HG03064 (cell line): ENCODE measurements at regions not wholly inside any gene's neighbourhood (a gene's known extent, or its start where the extent isn't known, plus 50 kb on each side); places are given as distances from the start of the nearest gene placed in this dataset.

ENCODE experiments used
- ATAC-seq: cut with Tn5 transposase; IDR thresholded peaks from one replicate; pipeline ENCODE4 v1.9.1; 2021; ENCODE audit warnings: low read depth; ENCODE audit not compliant: unreplicated experiment

DNA sequence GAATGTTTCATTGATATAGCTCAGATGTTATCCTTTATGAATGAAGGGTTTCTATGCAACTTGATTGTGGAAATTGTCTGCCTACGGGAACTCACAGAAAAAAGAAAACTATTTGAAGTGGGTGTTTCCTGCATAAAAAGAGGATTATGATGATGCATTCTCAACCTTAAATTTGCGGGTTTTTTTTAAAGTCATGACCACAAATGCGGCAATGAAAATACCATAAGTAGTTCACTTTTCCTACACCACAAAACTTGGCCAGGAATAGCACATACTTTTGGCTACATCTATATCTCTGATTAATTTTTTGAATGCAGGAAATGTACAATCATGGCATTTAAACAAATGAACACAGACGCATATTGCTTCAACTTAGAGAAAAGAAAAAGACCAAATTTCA, 754.7 kb downstream of the DTWD2 start:
- ATAC-seq = no peak

DNA sequence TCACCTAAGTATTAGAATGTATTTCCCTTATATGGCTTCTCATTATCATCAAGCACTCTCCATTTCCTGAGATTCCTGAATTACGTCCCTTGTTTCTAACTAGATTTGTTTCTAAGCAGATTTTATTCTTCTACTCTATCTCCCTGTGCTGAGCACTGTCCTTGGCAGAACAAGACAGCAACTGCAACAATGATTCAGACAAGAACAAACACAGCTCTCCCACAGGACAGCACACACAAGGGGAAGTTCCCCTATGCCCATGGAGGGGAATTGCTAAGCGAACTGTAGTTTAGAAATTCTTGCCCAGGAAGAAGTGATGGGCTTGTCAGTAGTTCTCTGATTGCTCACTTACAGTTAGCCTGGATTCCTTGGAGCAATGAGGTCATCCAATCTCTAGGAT, 759.9 kb downstream of the DTWD2 start:
- no peak for ATAC-seq

DNA sequence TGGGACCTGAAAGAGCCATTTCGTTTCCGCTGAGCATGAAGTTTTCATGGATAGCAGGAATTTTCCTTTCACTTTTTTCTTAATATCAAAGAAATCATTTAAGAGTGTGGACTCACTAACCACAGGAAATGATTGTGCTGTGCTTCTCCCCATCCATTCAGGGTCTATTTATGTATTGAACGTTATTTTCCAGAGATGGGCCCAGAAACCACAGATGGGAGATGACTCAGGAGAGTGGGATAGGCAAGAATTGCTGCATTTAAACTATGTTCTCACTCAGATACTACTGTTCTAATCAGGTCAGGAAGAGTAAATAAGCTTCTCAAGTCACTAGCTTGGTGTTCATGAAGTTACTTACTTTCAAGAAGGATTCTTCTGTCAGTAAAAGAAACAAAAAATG, 763.8 kb downstream of the DTWD2 start:
- ATAC-seq = no peak

DNA sequence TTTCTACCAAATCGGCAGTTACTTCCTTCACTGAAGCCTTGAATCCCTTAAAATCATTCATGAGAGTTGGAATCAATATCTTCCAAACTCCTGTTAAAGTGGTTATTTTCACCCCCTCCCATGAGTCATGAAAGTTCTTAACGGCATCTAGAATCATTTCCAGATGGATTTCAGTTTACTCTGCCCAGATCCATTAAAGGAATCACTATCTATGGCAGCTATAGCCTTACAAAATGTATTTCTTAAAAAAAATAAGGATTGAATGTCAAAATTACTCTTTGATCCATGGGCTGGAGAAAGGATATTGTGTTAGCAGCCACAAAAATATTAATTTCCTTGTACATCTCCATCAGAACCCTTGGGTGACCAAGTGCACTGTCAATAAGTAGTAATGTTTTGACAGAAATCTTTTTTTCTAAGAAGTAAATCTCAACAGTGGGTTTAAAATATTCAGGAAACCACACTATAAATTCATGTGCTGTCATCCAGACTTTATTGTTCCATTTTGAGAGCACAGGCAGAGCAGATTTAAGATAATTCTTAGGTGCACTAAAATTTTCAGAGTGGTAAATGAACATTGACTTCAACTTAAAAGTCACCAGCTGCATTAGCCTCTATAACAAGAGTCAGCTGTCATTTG, 767.7 kb downstream of the DTWD2 start:
- no peak for ATAC-seq

DNA sequence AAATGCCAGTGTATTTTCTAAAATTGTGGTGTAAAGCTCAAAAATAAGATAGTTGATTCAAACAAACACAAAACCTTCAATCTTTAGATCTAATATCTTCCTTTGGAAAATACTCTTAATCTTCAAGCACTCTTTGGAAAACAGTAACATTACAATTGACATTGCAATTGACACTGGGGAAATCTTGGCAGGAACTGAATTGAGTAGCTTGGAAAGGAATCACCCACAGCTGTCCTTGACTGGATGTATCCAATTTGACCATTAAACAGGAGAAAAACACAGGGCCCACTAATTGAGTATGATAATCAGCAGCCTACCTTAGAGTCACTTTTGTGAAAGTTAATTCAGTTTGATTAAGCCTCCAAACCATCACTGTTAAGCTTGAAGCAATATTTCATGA, 776.7 kb downstream of the DTWD2 start:
- no peak for ATAC-seq

DNA sequence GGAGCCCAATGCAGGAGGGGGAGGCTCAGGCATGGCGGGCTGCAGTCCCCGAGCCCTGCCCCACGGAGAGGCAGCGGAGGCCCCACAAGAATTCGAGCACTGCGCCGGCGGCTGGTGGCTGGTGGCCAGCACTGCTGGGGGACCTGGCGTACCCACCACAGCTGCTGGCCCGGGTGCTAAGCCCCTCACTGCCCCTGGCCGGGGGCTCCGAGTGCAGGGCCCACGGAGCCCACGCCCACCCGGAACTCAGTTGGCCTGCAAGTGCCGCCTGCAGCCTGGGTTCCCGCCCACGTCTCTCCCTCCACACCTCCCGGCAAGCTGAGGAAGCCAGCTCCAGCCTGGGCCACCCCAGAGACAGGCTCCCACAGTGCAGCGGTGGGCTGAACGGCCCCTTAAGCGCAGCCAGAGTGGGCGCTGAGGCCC, 780.3 kb downstream of the DTWD2 start:
- no peak for ATAC-seq

DNA sequence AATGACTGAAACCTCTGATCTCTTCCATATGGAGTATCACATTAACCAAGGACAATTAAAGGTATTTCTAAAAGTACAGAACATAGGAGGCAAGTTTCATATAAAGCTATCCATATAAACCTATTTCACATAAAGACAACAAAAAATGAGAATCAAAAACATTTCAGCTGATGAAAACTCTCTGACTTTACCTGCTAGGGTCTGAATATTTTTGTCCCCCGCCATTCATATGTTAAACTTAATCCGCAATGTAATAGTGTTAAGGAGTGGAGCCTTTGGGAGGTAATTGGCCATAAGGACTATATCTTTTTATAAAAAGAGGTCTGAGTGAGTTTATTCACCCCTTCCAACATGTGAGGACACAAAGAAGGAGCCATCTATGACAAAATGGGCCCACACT, 788.5 kb downstream of the DTWD2 start:
- ATAC-seq = no peak

DNA sequence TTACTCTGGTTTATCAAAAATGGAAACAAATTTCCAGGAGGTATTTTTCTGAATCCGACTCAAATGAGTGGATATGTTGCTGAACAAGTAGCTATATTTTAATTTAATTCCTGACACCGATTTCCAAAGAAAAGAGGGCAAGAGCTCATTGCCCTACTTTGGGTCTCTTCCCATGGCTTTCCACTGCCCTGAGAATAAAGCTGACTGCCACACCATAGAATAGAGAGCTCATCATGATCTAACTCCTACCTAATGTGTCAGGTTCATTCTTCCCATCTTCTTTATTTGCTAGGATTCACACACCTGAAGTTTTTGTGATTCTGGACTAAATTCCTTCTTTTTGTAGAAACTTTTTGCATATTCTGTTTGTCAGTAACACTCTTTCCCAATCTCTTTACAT, 792.1 kb downstream of the DTWD2 start:
- ATAC-seq = no peak

DNA sequence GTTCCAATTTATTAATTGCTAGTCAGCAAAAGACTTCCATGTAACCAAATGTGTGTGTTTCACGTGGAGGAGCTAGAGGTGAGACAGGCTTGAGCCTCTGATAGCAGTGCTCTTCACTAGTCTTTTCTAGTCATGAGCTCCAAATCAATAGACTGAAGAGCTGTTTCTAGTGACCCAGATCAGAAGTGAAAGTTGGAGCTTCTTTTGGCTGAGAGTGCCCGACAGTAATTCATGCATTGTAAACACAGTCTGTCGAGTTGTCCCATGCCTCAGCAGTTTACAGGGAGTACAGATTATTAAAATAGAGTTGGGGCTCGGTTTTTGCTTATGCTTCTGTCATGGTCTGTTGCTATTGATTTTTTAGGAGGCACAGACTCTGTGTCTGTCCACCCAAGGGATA, 793.1 kb downstream of the DTWD2 start:
- no peak for ATAC-seq

DNA sequence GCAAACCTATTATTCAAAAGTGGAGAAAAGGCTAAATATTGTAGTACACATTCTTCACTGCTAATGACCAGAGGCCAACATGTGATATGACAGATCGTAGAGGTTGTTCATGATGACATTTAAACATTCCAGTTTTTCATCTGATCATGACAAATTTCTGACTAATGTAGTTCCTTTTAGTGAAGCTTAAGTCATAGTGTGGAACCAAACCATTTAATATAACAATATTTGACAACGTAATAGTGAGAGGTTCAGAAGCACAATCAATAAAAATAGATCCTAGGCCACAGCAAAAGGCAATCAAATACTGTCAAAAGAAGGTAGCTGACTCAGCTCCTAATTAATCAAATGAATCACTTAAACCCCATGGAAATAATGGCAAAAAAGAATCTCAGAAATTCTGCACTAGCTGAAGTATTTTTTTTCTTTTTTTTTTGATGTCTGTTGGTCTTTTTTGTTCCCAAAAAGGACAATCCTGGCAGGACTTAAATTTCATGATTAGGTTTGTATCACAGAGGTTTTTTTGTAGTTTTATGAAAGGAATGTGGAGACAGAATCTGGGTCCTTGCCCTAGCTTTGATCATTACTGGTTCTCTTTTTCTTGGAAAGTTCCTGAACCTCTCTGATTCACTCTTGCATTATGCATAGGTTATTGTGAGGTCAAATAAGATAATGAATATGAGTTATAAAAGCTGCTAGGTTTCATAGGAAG, 795.0 kb downstream of the DTWD2 start:
- ATAC-seq = no peak

DNA sequence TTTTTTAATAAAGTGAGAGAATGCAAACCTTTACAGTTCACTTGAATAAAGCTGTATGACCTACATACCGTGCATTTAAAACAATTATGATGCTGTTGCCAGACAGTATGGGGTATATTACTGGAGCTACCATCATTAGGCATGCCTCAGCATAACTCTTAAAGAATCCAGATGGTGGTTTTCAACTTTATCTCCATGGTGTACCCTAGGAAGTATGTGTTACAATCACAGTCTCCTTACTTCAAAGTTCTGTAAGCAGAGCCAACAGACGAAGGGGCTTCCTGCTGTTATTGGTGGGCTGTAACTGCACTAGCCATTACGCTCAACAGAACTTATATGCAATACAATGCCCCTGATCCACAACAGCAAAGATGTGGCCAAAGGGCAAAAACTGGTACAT, 803.3 kb downstream of the DTWD2 start:
- no peak for ATAC-seq

DNA sequence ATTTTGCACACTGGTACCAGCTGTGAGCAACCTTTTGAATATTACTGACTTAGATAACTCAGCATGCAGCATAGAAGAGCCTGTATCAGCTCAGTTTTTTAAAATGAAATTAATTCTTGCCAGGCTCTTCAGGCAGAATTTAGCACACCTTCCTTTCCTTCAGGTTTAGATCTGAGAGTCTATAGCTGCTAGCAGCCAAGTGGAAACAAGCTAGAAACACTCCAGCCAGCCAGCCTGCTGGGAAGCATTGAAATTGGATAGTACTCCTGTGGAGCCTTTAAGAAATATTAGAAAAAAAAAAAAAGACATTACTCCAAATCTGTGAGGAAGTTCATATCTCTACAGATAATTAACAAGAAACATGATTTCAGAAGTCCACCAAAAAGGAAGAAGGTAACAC, 812.2 kb downstream of the DTWD2 start:
- no peak for ATAC-seq

DNA sequence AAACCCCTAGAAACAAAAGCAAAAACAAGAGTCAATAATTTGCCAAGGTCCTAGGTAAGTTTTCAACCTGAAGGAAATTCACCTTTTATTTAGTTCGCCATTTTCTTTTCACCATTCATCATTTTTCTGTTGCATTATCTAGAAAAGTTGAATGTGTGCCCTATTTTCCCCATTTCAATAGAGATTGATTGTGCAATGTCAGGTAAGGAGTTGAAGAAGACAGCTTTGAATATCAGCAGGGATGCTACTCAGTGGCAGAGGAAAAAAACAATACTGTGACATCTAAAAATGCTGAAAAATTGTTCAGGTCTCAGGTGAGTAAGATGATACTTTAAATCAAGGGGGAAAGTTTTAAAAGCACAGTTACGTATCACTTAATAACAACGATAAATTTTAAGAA, 813.7 kb downstream of the DTWD2 start:
- no peak for ATAC-seq

DNA sequence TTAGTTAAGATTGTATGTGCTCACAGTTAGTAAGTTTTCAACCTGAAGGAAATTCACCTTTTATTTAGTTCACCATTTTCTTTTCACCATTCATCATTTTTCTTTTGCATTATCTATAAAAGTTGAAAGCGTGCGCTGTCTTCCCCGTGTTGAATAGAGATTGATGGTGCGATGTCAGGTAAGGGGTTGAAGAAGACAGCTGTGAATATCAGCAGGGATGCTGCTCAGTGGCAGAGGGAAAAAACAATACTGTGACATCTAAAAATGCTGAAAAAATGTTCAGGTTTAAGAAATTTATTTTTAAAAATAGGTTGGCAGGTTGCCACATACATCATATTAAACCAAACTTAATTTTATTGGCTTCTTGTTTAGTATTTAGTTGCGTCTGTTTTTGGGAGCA, 815.0 kb downstream of the DTWD2 start:
- ATAC-seq = no peak

DNA sequence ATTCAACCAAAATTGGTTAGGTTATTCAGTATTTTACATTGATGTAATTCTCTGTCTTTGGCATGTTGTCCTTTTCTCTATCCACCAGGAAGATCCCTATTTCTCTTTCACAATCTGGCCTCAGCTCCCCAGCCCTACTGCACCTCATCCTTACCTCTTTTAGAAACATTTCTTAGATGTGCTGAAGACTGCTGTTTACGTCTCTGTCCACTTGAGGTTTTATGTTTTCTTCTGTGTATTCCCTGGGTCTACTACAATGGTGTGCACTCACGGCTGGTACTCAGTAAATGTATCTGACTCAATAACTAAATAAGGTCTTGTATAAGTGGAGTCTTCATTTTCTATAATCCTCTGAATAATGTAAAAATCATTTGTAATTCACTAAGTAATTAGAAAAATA, 822.7 kb downstream of the DTWD2 start:
- no peak for ATAC-seq

DNA sequence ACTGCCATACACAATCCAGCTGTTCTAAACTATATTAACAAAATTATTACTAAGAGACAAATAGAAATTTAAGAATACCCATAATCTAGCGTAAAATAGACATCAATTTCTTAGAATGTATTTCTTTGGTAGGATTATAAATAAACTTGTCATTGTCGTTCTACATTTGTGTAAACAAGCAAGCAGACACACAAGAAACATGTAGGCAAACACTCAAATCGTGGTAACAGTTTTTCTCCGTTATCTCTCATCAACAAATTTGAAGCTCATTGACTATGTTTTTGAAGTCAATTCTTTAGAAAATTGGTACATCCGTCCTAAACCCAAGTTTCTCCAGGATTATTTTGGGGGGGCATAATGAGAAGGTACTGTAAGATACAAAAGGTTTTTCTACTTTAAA, 832.2 kb downstream of the DTWD2 start:
- ATAC-seq = no peak

DNA sequence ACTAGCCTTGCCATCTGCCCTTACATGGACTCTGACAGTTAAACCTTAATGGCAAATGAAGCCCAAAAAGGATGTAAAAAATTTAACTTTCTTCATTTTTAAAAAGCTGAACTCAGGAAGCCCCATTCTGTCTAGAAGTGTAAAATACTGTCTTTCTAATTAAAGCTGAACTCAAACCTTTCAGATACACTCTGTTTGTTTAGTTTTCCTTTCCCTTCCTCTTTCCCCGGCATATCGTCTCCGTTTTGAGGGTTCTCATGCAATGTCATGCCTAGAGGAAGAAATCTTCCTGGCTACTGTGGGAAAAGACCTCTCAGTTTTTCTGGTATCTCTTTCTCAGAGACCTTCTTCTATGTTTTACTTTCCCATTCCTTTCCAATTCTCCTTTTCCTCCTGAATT, 841.5 kb downstream of the DTWD2 start:
- ATAC-seq = no peak

DNA sequence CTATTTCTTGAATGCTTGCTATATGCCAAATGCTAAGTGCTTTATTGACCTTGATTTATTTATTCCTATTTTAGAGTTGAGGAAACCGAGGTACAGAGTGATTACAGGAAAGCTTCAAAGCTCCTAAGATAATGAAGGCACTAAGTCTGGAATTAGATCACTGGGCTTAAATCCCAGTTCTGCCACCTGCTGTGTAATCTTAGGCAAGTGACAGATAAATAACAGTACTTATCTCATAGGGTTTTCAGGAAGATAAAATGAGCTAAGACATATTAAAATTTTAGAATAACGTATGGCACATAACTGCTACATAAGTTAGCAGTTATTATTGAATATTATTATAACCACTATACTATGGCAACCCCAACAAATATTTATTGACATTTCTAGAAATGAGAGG, 843.8 kb downstream of the DTWD2 start:
- ATAC-seq = no peak

DNA sequence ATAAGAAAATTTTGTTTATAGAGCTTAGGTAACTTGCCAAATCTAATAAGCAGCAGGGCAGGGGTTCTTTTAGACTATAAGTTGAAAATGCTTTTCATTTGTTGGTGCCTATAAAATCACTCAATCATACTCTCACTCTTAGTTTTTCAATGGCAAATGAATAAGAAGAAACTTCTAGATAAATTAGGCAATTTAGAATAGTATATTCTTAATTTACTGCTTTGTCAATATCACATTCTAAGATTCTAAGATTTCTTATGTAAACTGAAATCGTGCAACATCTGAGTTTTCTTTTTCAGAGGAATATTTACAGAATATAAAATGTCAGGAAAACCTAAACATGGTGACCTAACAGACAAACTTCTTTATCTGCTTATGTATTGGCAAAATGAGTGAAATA, 849.0 kb downstream of the DTWD2 start:
- ATAC-seq = no peak

DNA sequence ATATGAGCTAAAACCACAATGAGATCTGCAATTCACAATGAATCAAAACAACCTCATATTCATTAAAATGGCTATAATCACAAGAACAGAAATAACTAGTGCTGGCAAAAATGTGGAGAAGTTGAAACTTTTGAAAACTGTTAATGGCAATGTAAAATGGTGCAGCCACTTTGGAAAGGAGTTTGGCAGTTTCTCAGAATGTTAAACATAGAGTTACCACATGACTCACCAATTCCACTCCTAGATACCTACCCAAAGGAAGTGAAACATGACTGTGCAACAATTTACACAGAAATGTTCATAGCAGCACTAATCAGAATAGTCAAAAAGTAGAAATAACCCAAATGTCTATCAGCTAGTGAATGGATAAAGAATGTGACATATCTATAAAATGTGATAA, 862.2 kb downstream of the DTWD2 start:
- ATAC-seq = no peak

DNA sequence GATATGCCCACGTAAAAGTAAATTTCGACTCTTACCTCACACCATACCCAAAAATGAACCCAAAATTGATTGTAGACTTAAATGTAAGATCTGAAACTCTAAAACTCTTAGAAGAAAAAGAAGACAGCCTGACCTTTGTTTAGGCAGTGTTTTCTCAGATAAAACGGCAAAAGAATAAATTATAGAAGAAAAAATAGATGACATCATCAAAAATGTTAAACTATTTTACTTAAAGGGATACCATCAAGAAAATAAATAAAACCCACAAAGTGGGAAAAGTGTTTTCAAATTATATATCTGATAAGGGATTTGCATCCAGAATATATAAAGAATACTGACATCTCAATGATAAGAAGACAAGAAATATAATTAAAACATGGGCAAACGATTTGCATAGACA, 862.7 kb downstream of the DTWD2 start:
- ATAC-seq = no peak

DNA sequence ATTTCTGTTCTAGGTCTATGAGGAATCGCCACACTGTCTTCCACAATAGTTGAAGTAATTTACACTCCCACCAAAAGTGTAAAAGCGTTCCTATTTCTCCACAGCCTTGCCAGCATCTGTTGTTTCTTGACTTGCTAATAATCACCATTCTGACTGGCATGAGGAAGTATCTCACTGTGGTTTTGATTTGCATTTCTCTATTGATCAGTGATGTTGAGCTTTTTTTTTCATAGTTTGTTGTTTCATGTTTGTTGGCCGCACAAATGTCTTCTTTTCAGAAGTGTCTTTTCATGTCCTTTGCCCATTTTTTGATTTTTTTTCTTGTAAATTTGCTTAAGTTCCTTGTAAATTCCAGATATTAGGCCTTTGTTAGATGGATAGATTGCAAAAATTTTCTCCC, 867.1 kb downstream of the DTWD2 start:
- ATAC-seq = no peak

DNA sequence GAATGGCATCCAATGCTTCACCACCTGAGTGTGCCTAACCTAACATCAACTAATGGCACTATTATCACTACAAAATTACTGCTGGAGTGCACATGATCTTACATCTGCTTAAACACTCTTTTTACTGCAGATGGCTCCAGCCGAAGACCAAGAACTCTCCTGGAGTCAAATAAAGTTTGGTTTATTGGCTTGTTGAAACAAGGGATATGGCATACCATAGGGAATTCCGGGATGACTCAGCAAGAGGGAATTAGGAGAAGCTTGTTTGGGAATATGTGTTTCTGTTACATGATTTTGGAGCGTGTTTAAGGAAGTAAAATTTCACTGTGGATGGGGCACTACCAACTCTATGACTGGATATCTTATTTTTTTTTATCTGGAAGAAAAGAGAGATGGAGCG, 872.6 kb downstream of the DTWD2 start:
- no peak for ATAC-seq
